Inferior parietal cortex (tissue), 1 donor: ENCODE measurements at regions not wholly inside any gene's neighbourhood (a gene's known extent, or its start where the extent isn't known, plus 50 kb on each side); places are given as distances from the start of the nearest gene placed in this dataset.

Source experiments
- DNase-seq: peaks from one replicate; pipeline ENCODE4 v3.0.0-alpha.2; 2016; ENCODE audit errors: extremely low spot score

DNA sequence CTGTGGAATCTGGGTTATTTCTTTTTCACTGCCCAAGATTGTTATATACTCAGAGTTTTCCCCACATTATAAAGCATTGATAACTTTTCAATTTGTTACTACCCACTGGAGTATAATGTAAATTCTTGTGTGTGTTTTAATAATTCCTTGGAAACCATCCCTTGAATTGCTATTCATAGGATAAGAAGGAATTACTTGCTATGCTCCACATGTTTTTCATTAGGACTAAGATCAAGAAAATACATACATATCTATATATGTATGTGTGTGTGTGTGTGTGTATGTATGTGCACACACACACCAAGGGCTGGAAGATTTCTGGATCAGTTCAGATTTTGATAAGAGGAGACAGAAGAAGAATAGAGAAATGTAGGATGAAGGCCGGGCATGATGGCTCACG lies 206.4 kb upstream of the JADE1 start:
- no peak for DNase-seq

DNA sequence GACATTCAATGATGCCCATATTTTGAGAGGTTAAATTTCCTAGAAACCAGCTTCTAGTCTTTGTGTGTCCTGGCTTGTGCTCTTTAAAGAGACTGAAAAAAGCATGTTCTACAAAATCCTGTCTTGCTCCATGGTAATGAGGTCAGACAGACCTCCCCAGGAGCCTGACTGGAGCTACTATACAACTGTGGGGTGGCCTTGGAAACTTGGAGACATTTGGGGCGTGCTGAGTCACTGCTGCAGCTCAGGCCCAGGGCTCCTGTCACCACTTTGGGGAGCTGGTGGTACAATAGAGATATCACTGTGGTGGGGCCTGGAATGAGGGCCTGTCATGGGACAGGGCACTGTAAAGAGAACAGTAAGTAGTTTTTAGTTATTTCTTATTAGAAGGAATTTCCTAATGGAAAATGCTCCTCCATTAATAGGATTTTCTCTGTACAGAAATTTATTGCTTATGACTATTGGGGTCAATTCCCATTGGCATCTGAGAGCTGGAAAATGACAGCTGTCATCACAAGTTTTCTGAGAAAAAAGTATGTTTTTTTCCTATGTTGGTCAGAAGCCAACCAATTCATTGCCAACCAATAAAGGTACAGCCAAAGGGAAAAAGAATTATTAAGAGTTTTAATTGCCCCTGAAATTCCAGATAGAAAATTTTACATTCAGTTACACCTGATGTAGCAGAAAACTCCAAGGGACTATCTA lies 207.4 kb upstream of the JADE1 start:
- peak; percentile 23 for DNase-seq

DNA sequence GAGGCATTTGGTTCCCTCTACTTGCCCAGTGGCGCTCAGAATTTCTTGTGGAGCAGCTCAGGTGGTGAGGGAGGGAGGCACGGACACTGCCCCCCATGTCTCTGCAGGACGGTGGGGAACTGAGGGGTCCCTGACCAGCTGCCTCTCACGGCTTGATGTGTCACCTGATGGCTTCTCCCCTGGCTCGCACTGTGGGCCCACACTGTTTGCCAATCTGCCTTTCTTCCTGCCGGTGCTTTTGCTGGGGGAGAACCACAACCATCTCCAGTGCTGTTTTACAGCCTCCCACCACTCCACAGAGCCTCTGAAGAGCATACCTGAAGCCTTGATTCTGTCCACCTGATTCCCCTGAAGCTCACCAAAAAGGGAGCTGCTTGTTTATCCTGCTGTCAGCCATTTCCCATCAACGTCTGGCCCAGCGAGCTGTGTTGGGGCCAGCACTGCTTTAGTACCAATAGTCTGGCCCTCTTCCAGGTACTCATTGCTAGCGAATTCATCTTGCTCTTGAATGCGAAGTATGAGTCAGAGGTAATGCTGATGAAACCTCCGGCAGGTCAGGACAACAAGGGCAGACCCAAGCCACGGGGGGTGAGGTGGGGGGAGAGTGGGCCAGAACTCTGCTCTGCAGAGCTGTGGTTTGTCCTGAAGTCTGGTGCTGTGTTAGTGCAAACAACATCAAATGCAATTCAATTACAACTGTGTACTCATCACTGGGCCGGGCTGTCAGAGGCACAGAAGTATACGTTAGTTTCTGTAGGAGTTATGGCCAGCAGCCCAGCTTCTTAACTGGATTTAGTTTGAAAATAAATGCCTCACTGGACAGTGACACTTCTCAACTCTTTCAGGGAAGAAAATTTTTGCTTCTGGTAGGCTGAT lies 208.3 kb upstream of the JADE1 start:
- peak; percentile 45 for DNase-seq

DNA sequence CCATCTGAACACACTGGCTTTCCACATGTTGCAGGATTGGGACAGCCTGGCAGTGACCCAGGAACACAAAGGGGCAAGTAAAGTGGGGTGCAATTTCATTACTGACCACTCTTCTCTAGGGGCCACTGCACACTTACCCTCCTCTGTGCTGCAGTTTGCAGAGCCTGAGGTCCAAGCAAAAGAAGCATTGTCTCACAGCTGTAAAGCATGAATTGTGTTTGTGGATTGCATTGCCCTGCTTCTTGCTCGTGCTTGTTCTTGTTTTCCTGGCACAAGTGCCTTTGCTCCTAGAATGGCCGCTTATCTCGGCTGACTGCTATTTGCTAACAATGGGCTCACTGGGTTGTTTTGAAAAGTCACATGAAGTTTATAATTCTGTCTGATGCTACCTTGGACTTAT lies 209.1 kb upstream of the JADE1 start:
- peak; percentile 63 for DNase-seq

DNA sequence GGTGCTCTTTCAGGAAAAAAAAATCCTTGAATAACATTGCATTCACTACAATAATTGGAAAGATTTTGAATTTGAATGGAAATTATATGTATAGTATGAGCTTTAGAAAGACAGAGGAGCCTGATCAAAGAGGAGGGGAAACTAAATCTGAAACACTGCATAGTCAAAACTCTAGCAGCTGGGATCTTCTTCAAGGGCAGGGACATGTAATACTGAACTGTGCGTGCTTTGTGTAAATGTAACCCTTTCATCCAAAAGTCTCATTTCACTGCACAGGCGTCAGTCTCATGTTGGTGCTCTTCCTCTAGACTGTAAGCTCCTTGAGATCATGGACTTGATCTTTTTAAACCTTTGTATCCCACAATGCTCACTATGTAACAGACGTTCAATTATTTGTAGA lies 212.0 kb upstream of the JADE1 start:
- DNase-seq = no peak

DNA sequence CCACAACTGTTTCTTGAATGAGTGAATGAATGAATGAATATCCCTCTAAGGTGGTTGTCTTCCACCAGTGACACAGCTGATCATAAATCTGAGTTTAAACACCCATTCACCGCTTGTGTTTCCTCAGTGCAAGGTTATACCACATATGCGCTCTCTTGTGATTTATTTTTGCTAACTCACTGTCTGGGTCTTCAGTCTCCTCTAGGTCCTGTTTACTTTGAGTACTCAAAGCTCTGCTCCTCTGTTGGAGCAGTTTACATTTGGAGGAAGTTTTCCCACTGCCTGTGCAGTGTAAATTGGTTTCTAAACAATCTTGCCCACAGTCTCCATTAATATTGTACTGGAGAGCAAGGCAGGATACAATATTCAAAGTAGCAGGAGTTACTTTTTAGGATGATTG lies 212.6 kb upstream of the JADE1 start:
- DNase-seq = no peak

DNA sequence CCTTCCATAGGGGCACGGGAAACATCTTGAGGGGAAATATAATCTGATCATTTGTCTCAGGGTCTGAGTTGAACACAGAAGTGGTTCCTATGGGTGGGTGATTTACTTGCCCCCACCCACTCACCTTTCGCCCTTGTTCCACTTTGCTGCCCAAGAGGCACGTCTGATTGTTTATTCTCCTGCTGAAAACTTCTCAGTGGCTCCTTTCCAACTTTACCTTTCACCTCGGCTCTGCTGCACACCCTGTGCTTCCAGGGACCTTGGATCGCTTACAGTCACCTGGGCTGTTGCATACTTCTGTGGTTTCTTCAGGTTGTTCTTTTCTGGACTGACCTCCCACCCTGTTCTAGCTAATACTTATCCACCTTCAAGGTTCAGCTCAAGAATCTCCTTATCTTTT lies 213.4 kb upstream of the JADE1 start:
- DNase-seq = no peak

DNA sequence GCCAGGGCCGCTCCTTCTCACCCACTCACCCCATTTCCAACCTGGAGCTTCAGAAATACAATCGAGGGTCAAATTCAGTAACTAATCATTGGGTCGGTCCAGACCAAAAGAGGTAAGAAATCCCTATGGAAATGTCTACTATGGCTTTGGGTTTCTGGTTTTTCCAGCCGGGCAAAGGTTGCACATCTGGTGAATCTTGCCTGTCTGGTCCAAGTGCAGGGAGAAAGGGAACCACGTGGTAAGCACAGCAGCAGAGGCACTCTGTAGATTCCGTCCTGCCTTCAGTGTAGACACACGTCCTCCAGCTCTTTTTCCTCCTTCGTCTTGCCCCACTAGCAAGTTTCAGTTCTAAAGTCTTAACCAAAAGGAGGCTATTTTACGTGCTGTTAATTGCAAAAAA lies 218.0 kb upstream of the JADE1 start:
- no peak for DNase-seq

DNA sequence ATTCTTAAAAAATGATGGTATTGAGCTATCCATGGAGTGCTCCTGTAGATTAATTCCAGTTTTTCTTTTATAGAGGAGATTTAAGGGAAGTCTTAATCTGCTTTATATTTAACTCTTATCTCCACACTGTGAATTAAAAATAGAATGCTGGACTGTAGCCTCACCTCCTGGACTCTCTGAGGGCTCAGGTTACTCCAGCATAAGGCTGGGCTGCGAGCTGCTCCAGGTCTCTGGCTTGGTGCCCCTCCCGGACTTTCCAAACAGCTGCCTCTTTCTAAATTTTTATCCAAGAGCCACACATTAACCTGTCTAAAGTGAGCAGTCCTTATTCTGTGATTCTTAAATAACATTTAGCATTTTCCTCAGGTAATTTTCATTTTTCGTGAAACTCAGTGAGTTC lies 218.7 kb upstream of the JADE1 start:
- DNase-seq = no peak

DNA sequence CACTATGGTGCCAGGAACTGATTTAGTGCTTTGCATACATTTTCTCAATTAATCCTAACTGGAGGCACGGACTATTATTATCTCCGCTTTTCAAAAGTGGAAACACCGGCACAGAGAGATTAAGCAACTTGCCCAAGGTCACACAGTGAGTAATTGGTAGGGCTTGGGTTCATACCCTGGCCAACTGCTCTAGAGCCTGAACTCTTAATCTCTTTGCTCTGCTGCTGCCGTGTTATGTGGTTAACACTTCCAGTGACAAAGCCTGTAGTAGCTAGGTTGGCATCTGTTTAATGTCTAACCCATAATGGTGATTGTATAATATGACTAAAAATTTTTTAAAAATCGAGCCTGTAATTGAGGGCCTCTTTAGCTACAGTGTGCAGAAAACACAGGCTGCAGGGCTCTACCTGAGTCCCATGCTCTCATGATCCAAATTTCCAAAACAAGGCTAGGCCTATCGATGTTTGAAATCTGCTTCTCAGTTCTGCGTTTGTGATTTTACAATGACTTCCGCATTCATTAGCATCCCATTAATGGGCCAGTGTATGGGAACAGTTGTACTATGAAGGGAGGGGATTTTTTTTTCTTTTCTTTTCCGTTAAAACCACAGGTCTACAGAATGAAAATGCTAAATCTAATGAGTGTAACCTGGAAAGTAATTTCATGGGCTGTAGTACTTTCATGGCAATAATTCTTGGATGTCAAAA lies 219.3 kb upstream of the JADE1 start:
- no peak for DNase-seq

DNA sequence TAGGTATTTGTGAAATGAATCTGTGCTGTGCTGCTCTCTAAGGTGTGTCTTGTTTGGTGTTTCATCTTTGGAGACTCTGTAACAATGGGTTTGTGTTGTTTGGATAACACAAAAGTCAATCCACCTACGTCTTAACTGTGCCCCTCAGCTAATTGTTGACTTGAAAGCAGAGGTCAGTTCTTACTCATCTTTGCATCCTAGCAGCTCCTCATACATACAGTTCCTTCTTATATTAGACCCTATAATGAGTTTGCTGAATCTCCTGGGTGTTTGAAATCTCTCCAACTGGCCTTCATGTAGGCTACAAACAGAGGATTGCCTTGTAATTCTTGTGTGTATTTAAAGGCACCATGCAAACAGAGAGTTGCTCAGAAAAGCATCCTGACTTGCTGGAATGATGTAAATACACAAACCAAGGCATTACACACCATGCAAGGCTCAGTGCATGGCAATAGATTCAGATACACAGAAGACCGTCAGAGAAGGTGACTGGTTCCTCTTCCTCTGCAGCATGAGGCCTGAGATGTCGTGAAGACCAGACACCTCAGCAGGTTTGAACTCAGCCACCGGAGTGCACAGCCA lies 220.0 kb upstream of the JADE1 start:
- no peak for DNase-seq

DNA sequence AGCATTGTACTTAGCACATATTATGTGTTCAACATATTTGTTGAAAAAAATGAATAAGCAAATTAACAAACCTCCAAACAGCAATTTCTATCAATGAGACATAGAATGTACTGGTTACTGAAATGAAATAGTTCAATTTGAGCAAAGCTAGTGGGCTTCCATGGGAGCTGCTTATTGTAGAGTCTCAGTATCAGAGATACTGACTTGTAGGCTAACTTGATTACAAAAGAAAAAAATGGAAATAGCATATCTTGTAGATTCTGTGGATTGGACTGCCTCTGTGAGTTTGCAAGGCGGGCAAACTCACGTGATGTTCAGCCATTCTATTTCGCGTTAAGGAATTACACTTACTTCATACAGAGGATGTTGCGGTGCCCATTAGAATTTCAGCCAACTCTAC lies 222.1 kb upstream of the JADE1 start:
- DNase-seq = no peak

DNA sequence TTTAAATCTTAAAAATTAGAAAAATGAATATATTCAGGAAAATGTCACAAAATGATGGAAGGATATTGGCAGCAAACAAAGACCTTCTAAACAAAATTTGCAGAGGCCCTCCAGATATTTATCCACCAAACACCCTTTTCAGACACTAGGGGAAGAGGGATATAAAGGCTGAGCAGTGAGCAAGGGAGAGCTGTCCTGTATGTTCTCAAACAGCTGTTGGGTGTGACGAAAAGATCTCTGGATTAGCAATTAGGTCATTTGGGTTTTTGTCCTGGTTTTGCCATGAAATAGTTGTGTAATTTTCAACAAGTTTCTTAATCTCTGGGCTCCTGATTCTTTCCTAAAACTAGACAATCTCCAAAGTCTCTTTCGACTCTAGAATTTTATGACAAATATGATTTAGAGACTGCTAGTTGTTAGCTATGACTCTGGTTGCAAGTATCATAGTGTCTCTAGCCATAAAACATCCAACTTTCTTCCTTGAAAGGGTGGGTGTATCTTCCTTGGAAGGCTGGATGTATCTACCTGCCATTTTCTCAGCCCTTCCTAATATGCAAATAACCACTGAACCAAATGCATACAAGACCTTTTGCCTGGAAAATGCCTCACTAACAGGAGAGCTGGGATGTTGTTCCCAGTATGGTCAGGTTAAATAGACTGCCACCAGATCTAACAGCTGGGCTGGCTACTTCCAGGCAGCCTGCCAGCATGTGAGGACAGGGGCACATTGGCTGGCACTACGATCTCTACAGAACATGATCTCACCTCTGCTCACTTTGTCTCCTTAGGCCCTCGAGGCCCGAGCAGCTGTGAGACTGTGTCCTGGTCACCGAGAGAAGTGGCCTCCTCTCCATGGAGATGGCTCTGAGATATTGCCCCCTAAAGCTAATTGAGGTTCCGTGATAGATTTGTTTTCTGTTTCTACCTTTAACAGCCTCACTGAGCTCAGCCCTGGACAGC lies 225.5 kb upstream of the JADE1 start:
- DNase-seq = no peak

DNA sequence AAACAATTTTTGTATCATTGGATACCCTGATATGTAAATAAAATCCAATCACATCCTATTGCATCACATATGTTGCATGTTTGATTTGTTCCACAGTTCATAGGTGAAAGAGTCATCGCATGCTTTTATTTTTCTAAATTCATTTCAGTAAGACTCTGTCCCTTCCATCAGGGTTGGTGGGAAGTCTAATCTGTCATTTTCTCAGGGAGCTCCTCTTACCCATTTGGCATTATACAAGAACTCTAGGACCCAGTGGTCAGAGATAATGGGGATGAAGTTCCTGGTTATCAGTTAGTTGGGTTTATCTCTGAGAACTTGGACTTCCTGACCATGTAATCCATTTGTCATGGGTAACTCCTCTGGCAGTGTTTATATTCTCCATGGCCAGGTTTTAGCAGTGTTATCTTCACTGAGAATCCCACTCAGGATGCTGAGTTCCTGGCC lies 227.1 kb upstream of the JADE1 start:
- DNase-seq = no peak

DNA sequence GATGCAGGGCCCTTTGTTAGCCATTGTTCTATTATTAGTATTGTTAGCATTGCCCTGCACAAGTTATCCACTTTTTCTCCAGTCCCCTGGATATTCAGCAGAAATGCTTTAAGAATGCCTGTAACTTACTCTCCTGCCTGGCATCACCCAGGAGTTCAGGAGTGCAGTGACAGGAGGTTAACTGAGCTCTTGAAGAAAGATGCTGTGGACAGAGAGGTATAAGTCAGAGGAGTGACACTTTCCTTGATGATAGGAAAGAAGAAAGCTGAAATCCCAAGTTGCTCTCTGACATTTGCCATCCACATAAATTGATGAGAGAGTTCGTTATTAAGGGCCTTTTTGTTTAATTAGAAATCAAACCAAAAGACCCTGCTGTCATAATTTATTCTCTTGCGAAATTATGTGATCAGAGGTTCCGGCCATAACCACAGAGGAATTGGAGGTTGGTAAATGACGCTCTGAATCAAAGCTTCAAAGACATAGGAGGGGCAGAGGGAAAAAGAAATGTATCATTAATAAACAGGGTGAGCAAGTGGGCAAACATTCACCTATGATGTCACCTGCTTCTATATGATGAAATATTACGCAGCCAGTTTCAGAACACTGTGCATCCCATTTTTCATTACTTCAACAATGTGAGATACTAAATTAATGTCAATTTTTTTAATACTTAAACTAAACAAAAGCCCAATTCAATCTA lies 230.2 kb upstream of the JADE1 start:
- DNase-seq = no peak

DNA sequence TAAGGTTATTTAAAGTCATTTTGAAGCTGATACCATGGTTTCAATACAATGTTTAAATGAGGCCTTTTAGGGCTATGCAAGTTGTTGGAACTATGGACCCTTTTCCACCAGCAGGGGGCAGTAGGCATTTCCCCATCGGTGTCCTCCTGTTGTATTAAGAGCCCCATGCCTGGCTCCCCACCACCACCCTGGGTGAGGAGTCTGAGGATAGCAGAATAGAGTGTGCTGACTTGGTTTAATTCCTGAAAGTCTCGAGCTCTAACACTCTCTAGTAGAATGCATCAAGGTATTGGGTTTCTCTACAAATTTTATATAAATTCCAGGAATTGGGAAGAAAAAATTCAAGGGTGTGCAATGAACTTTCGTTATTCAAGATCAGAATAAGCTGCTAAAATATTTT lies 234.8 kb upstream of the JADE1 start:
- DNase-seq = peak; percentile 89

DNA sequence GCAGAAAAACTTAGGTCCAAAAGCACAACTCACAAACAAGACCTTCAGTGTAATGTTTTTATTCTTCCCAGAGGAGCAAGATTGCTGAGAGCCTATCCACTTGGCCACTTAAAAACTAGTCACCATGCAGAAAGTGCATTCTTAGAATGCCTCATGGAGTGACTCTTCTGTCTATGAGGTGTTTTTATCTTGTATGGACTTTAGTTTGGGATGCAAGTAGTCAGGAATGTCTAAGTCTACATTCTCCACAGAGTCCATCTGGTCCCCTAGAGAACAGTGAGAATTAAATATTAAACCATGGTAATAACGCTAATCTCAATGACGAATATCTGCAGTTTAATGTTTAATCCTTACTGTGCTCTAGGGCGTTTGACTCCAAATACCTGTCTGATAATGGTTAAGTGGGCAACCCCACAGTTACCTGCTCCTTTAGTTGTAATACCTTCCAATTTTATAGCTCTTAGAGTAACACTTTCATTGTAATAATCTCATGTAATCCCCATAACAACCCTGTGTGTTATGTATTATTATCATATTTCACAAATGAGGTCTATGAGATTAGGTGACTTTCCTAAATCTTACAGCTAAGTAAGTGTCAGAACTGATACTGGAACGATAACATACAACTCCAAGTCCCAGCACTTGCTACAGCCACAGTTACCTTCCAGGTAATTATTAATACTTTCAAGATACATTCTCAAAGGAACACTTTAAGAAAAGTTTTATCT lies 235.6 kb upstream of the JADE1 start:
- DNase-seq = no peak

DNA sequence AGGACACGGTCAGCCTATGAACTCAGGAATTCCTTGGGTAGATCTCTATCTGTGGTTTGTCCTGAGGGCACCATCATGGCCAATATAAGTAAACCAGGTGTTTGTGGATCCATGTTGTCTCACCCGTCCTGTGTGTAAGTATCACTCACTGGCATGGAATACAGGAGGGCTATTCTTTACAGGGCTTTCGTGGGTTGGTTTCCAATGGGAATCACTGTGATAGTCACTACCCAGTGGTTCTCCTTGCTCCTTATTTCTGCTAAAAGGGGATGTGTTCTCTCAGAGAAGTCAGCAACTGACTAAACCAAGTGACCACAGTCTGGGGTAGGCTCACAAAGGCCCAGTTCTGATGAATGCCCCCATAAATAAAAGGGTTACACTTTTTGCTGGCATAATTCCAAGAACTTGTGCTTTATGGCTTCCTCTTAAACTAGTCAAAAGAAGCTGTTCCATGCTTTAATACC lies 236.7 kb upstream of the JADE1 start:
- DNase-seq = no peak

DNA sequence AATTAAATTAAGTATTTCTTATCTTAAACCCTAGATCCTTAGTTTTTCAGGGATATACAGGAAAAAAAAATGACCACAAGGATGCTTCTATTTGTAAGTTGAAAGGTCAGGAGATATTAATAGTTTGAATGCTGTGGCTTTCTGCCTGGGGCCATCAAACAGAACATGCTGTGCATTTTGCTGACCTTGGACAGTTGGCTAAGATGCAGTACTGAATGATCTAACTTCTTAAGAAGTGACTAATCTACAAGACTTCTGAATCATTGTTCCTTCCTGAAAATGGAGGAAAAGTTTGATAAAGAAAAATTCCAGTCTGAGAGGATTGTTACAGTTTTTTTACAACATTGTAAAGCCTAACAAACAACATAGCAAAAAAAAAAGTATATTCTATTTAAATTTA lies 237.8 kb upstream of the JADE1 start:
- no peak for DNase-seq
